B cell (primary cell): ENCODE measurements at regions not wholly inside any gene's neighbourhood (a gene's known extent, or its start where the extent isn't known, plus 50 kb on each side); places are given as distances from the start of the nearest gene placed in this dataset.
"Not testable (repeated sequence)": the region's sequence is repeated elsewhere in the genome, so short reads cannot be mapped to it uniquely, and the experiment has no call there.

Experiments used
- CTCF ChIP-seq: fragments of 200-600 bp; IDR thresholded peaks from one replicate; pipeline ENCODE4 v1.8.0; 2022; ENCODE audit warnings: antibody characterized with exemption, mild to moderate bottlenecking
- EZH2 ChIP-seq: IDR thresholded peaks from 2 replicates; pipeline ENCODE4 v1.6.1; 2012; ENCODE audit warnings: borderline replicate concordance, low read depth, mild to moderate bottlenecking, moderate library complexity, low read length; ENCODE audit not compliant: insufficient read depth, poor library complexity, severe bottlenecking

GRCh38 chr1:143838598-143838929 lies 133.2 kb downstream of the FAM72C start:
- TF ChIP-seq CTCF, EZH2: not testable (repeated sequence)
